ENCODE measurements at regions not wholly inside any gene's neighbourhood (a gene's known extent, or its start where the extent isn't known, plus 50 kb on each side); places are given as distances from the start of the nearest gene placed in this dataset.

- TF ChIP-seq POLR2A (IDR thresholded peaks at IDR 0.05) (no peak), CTCF (IDR thresholded peaks at IDR 0.05) (no peak), POLR2AphosphoS5 (IDR thresholded peaks at IDR 0.05) (no peak)
Measured at GRCh38 chr4:110780538-110780937, 157.7 kb upstream of the PITX2 start.

Data from suprapubic skin (tissue), 4 donors.